22Rv1 (cell line): ENCODE measurements at regions not wholly inside any gene's neighbourhood (a gene's known extent, or its start where the extent isn't known, plus 50 kb on each side); places are given as distances from the start of the nearest gene placed in this dataset.

ENCODE experiments used
- H3K27ac ChIP-seq: fragments of 450-650 bp; 2 replicates; pipeline ENCODE4 v1.5.1; 2017
- CTCF ChIP-seq: fragments of 450-650 bp; IDR thresholded peaks from 2 replicates; pipeline ENCODE4 v1.5.1; 2017; ENCODE audit warnings: mild to moderate bottlenecking
- ZFX ChIP-seq: fragments of 450-650 bp; IDR thresholded peaks from 2 replicates; pipeline ENCODE4 v1.6.1; 2017; ENCODE audit warnings: antibody characterized with exemption, borderline replicate concordance

GRCh38 chr10:8477300-8477699 is 422.8 kb downstream of the GATA3 start:
- H3K27ac ChIP-seq: no peak overlapping the region
- no peak for TF ChIP-seq ZFX
- TF ChIP-seq CTCF: no peak

- no peak overlapping the region for H3K27ac ChIP-seq
- TF ChIP-seq ZFX (no peak), CTCF (no peak)
Observed at GRCh38 chr10:8481718-8482504, 427.4 kb downstream of the GATA3 start.

DNA sequence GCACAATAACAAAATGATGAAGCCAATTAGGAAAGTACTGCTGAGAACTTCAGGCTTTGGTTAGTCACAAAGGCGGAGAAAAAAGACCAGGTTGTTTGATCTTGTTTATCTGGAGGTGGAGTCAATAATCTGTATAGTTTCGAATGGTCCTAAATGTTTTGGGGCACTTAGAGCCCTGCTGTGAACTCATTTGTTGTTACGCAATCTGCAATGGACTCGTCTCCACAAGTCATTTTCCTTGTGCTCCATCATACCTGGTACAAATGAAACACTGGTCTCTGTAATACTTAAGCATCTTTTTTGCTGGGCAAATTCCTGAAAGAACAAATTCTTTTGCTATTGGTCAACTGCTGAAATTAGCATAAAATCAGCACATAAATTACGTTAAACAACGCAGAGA is 430.5 kb downstream of the GATA3 start:
- H3K27ac ChIP-seq: no peak overlapping the region
- no peak for TF ChIP-seq ZFX
- TF ChIP-seq CTCF: no peak

DNA sequence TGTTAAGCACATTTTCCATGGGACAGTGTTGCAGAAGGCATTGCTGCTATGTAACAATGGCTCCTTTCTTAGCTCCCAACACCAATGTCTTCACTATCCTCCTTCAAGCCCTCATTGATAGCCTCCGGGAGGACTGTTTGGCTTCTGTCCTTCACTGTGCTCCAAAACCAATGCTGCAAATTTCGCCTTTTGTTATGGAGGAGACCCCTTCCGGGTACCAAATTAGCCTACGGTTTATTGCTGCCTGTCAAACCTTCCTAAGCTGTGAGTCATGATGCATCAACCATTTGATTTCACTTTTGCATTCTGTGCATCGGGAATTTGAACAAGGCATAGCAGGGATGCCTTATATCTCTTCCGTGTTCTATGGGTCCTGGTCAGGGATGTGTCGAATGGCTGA is 432.9 kb downstream of the GATA3 start:
- no peak overlapping the region for H3K27ac ChIP-seq
- TF ChIP-seq ZFX (no peak), CTCF (no peak)

DNA sequence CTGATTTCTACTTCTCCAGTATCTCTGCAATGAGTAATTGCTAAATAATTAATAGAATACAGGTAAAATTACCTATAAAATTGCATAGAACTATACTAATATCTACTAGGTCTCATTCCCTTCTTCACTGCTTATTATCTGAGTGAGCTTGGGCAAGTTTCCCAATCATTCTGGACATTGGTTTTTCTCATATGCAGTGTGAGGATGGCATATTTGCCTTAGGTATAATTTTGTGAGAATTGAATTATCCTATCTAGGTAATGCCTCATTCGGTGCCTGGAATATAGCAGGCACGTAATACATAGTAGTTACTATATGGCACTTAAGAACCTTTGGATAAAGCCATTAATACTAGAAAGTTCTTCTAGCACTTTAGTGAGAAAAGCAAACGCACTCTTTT is 434.7 kb downstream of the GATA3 start:
- no peak for TF ChIP-seq ZFX
- no peak for TF ChIP-seq CTCF
- no peak overlapping the region for H3K27ac ChIP-seq

DNA sequence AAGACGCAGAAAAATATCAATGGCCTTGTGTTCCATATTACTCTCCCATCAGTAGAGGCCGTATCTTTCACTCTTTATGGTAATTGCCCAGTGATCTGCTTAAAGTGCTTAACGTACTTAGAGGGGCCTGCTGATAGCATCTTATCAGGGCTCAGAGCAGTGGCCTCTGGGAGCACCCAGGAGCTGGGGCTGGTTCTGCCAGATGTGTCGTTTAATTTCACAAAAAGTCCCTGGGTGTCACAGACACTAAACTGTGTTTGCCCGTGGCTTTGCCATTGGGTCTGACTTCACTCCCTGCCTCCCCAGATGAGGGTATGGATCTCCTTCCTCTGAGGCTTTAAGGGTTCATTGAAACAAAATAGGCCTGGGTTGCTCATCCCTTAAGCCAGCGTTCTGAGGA is 435.3 kb downstream of the GATA3 start:
- H3K27ac ChIP-seq: no peak overlapping the region
- TF ChIP-seq CTCF (no peak), ZFX (no peak)

- TF ChIP-seq CTCF (no peak), ZFX (no peak)
- no peak overlapping the region for H3K27ac ChIP-seq
Observed at GRCh38 chr10:8498290-8498689, 443.8 kb downstream of the GATA3 start.
